GM19035 (cell line): ENCODE measurements at regions not wholly inside any gene's neighbourhood (a gene's known extent, or its start where the extent isn't known, plus 50 kb on each side); places are given as distances from the start of the nearest gene placed in this dataset.
"Not testable (repeated sequence)": the region's sequence is repeated elsewhere in the genome, so short reads cannot be mapped to it uniquely, and the experiment has no call there.

ENCODE experiments used
- ATAC-seq: cut with Tn5 transposase; IDR thresholded peaks from one replicate; pipeline ENCODE4 v1.9.1; 2021; ENCODE audit not compliant: unreplicated experiment

GRCh38 chr6:141976994-141977393 is 155.7 kb upstream of the GJE1 start:
- ATAC-seq = no peak

GRCh38 chr6:141969768-141970415 is 162.8 kb upstream of the GJE1 start:
- ATAC-seq = not testable (repeated sequence)

- no peak for ATAC-seq
Measured at GRCh38 chr6:141969201-141969600, 163.5 kb upstream of the GJE1 start.

- no peak for ATAC-seq
Measured at GRCh38 chr6:141968632-141969031, 164.1 kb upstream of the GJE1 start.

- no peak for ATAC-seq
Measured at GRCh38 chr6:141965016-141965545, 167.6 kb upstream of the GJE1 start.

- ATAC-seq = no peak
Measured at GRCh38 chr6:141963543-141964295, 169.0 kb upstream of the GJE1 start.

- no peak for ATAC-seq
Measured at GRCh38 chr6:141957271-141957670, 175.5 kb upstream of the GJE1 start.

GRCh38 chr6:141956868-141957267 is 175.9 kb upstream of the GJE1 start:
- ATAC-seq = no peak

- no peak for ATAC-seq
Measured at GRCh38 chr6:141956046-141956761, 176.5 kb upstream of the GJE1 start.

GRCh38 chr6:141953072-141953471 is 179.7 kb upstream of the GJE1 start:
- no peak for ATAC-seq

- no peak for ATAC-seq
Measured at GRCh38 chr6:141946502-141946901, 186.2 kb upstream of the GJE1 start.

- ATAC-seq = no peak
Measured at GRCh38 chr6:141938664-141939063, 194.1 kb upstream of the GJE1 start.

- no peak for ATAC-seq
Measured at GRCh38 chr6:141932685-141933084, 200.0 kb upstream of the GJE1 start.

GRCh38 chr6:141926200-141926900 is 206.4 kb upstream of the GJE1 start:
- peak; percentile 49 for ATAC-seq

- no peak for ATAC-seq
Measured at GRCh38 chr6:141925001-141925400, 207.7 kb upstream of the GJE1 start.

- ATAC-seq = no peak
Measured at GRCh38 chr6:141922898-141923297, 209.8 kb upstream of the GJE1 start.

- ATAC-seq = not testable (repeated sequence)
Measured at GRCh38 chr6:141916682-141917505, 215.8 kb upstream of the GJE1 start.

GRCh38 chr6:141914646-141915045 is 218.1 kb upstream of the GJE1 start:
- no peak for ATAC-seq

GRCh38 chr6:141906569-141907080 is 226.1 kb upstream of the GJE1 start:
- no peak for ATAC-seq

- no peak for ATAC-seq
Measured at GRCh38 chr6:141890661-141891060, 242.1 kb upstream of the GJE1 start.
